ENCODE measurements at regions not wholly inside any gene's neighbourhood (a gene's known extent, or its start where the extent isn't known, plus 50 kb on each side); places are given as distances from the start of the nearest gene placed in this dataset.

DNA sequence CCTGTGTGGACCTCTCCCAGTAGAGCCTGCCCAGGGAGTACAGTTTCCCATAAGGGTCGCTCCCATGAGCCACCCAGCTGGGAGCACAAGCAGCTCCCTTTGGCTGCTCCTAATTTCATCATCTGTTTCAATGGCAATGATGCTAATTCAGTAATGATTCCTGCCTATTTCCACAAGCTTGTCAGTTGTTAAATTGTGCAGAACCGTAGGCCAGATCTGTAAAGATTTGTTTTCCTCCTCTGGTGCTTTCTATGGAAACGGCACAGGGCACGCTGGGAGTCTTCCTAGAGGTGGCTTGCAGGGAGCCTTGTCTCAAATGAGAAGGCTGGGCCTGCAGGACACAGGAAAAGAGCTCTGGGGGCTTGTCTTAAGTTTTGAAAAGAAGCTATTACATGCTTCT, 223.7 kb downstream of the CBLN1 start:
- TF ChIP-seq YY1 (IDR thresholded peaks at IDR 0.05) (no peak), EGR1 (IDR thresholded peaks at IDR 0.05; ENCODE audit: low read depth in 2 of 2) (no peak), HNF4A (conservative IDR thresholded peaks at IDR 0.05) (no peak), TAF1 (conservative IDR thresholded peaks at IDR 0.05) (no peak)
- TF ChIP-seq, protein P1, sequence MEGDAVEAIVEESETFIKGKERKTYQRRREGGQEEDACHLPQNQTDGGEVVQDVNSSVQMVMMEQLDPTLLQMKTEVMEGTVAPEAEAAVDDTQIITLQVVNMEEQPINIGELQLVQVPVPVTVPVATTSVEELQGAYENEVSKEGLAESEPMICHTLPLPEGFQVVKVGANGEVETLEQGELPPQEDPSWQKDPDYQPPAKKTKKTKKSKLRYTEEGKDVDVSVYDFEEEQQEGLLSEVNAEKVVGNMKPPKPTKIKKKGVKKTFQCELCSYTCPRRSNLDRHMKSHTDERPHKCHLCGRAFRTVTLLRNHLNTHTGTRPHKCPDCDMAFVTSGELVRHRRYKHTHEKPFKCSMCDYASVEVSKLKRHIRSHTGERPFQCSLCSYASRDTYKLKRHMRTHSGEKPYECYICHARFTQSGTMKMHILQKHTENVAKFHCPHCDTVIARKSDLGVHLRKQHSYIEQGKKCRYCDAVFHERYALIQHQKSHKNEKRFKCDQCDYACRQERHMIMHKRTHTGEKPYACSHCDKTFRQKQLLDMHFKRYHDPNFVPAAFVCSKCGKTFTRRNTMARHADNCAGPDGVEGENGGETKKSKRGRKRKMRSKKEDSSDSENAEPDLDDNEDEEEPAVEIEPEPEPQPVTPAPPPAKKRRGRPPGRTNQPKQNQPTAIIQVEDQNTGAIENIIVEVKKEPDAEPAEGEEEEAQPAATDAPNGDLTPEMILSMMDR (IDR thresholded peaks at IDR 0.05; ENCODE audit: low read depth, low read length, missing input control) = no peak
- TF ChIP-seq, protein P2, sequence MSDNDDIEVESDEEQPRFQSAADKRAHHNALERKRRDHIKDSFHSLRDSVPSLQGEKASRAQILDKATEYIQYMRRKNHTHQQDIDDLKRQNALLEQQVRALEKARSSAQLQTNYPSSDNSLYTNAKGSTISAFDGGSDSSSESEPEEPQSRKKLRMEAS (IDR thresholded peaks at IDR 0.05) = no peak
- TF ChIP-seq, protein P3, sequence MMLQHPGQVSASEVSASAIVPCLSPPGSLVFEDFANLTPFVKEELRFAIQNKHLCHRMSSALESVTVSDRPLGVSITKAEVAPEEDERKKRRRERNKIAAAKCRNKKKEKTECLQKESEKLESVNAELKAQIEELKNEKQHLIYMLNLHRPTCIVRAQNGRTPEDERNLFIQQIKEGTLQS (IDR thresholded peaks at IDR 0.05) = no peak
